ENCODE measurements at regions not wholly inside any gene's neighbourhood (a gene's known extent, or its start where the extent isn't known, plus 50 kb on each side); places are given as distances from the start of the nearest gene placed in this dataset.

- H3K27ac ChIP-seq: no peak overlapping the region
- no peak for TF ChIP-seq ZFX (IDR thresholded peaks at IDR 0.05; ENCODE audit: borderline replicate concordance)
- TF ChIP-seq, protein P1, sequence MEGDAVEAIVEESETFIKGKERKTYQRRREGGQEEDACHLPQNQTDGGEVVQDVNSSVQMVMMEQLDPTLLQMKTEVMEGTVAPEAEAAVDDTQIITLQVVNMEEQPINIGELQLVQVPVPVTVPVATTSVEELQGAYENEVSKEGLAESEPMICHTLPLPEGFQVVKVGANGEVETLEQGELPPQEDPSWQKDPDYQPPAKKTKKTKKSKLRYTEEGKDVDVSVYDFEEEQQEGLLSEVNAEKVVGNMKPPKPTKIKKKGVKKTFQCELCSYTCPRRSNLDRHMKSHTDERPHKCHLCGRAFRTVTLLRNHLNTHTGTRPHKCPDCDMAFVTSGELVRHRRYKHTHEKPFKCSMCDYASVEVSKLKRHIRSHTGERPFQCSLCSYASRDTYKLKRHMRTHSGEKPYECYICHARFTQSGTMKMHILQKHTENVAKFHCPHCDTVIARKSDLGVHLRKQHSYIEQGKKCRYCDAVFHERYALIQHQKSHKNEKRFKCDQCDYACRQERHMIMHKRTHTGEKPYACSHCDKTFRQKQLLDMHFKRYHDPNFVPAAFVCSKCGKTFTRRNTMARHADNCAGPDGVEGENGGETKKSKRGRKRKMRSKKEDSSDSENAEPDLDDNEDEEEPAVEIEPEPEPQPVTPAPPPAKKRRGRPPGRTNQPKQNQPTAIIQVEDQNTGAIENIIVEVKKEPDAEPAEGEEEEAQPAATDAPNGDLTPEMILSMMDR (IDR thresholded peaks at IDR 0.05): no peak
These were observed 65.7 kb upstream of the FRMD4B start for GRCh38 chr3:69451594-69451993.

- H3K27ac ChIP-seq: no peak overlapping the region
- TF ChIP-seq, protein P1 (IDR thresholded peaks at IDR 0.05): no peak
- TF ChIP-seq ZFX (IDR thresholded peaks at IDR 0.05; ENCODE audit: borderline replicate concordance): no peak
These were observed 63.0 kb upstream of the FRMD4B start for GRCh38 chr3:69448877-69449276.

GRCh38 chr3:69446402-69447072 lies 60.6 kb upstream of the FRMD4B start:
- TF ChIP-seq, protein P1 (IDR thresholded peaks at IDR 0.05): no peak
- no peak for TF ChIP-seq ZFX (IDR thresholded peaks at IDR 0.05; ENCODE audit: borderline replicate concordance)
- no peak overlapping the region for H3K27ac ChIP-seq

- H3K27ac ChIP-seq: no peak overlapping the region
- no peak for TF ChIP-seq ZFX (IDR thresholded peaks at IDR 0.05; ENCODE audit: borderline replicate concordance)
- TF ChIP-seq, protein P1 (IDR thresholded peaks at IDR 0.05): no peak
These were observed 59.6 kb upstream of the FRMD4B start for GRCh38 chr3:69445498-69445897.

DNA sequence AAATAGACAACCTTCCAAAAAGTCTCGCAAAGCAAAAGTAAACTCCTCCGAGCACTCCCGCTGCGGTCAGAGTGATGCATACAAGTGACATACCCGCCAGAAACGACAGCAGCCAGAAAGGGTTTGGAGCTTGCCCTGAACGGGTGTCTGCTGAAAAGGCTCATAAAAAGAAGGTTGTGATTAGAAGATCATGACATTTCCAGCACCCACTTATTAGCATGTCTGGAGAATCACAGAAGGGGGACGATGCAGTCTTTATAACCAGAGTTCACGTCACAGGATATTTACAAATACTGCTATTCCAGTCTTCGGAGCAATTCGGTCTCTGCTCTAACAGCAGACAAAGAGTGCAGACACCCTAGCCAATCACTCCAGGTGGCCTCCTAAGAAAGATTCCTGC lies 59.1 kb upstream of the FRMD4B start:
- no peak overlapping the region for H3K27ac ChIP-seq
- TF ChIP-seq, protein P1 (IDR thresholded peaks at IDR 0.05): no peak
- TF ChIP-seq ZFX (IDR thresholded peaks at IDR 0.05; ENCODE audit: borderline replicate concordance): no peak

- TF ChIP-seq, protein P1 (IDR thresholded peaks at IDR 0.05): no peak
- no peak for TF ChIP-seq ZFX (IDR thresholded peaks at IDR 0.05; ENCODE audit: borderline replicate concordance)
- H3K27ac ChIP-seq: no peak overlapping the region
These were observed 57.6 kb upstream of the FRMD4B start for GRCh38 chr3:69443457-69443920.

- no peak for TF ChIP-seq ZFX (IDR thresholded peaks at IDR 0.05; ENCODE audit: borderline replicate concordance)
- TF ChIP-seq, protein P1 (IDR thresholded peaks at IDR 0.05): no peak
These were observed 57.0 kb upstream of the FRMD4B start for GRCh38 chr3:69442771-69443311.

More at GRCh38 chr3:69442771-69443311, 57.0 kb upstream of the FRMD4B start:
- no peak overlapping the region for H3K27ac ChIP-seq

All from 22Rv1 (cell line).